IMR-90 (cell line): ENCODE measurements at regions not wholly inside any gene's neighbourhood (a gene's known extent, or its start where the extent isn't known, plus 50 kb on each side); places are given as distances from the start of the nearest gene placed in this dataset.

Experiments used
- BHLHE40 ChIP-seq: fragments of 150-350 bp; IDR thresholded peaks from 2 replicates; pipeline ENCODE4 v1.6.1; 2016; ENCODE audit warnings: mild to moderate bottlenecking, low read depth, low read length
- CEBPB ChIP-seq: IDR thresholded peaks from 2 replicates; pipeline ENCODE4 v1.6.1; 2012; ENCODE audit warnings: low read depth, low read length, improper control_type of control experiment
- CHD1 ChIP-seq: IDR thresholded peaks from 2 replicates; pipeline ENCODE4 v1.6.1; 2012; ENCODE audit warnings: low read depth, low read length, improper control_type of control experiment
- FOS ChIP-seq: fragments of 150-350 bp; IDR thresholded peaks from 2 replicates; pipeline ENCODE4 v1.6.1; 2016; ENCODE audit warnings: low read depth, low read length
- MAFK ChIP-seq: IDR thresholded peaks from 2 replicates; pipeline ENCODE4 v1.6.1; 2012; ENCODE audit warnings: low read depth, low read length, improper control_type of control experiment
- NFE2L2 ChIP-seq: fragments of 150-350 bp; IDR thresholded peaks from 2 replicates; pipeline ENCODE4 v1.6.1; 2016; ENCODE audit warnings: low read depth, mild to moderate bottlenecking, low read length
- POLR2A ChIP-seq: IDR thresholded peaks from 2 replicates; pipeline ENCODE4 v1.6.1; 2012; ENCODE audit warnings: mild to moderate bottlenecking, low read depth, low read length
- RAD21 ChIP-seq: IDR thresholded peaks from 2 replicates; pipeline ENCODE4 v1.6.1; 2012; ENCODE audit warnings: low read length, improper control_type of control experiment
- RCOR1 ChIP-seq: IDR thresholded peaks from 2 replicates; pipeline ENCODE4 v1.6.1; 2012; ENCODE audit warnings: mild to moderate bottlenecking, low read length, improper control_type of control experiment; ENCODE audit not compliant: insufficient replicate concordance
- SMC3 ChIP-seq: fragments of 150-350 bp; IDR thresholded peaks from 2 replicates; pipeline ENCODE4 v1.6.1; 2016; ENCODE audit warnings: low read depth, mild to moderate bottlenecking, antibody characterized with exemption, low read length, moderate library complexity
- TF ChIP-seq, protein P1 (sequence below): conservative IDR thresholded peaks from 2 replicates; pipeline ENCODE4 v1.5.1; 2012; ENCODE audit warnings: mild to moderate bottlenecking, low read depth, low read length, improper control_type of control experiment
- TF ChIP-seq, protein P2 (sequence below): fragments of 150-350 bp; IDR thresholded peaks from 2 replicates; pipeline ENCODE4 v1.6.1; 2016; ENCODE audit warnings: low read depth, mild to moderate bottlenecking, low read length, moderate library complexity, borderline replicate concordance
- TF ChIP-seq, protein P3 (sequence below): fragments of 150-350 bp; IDR thresholded peaks from 2 replicates; pipeline ENCODE4 v1.6.1; 2017; ENCODE audit warnings: mild to moderate bottlenecking, antibody characterized with exemption, low read length, low read depth

DNA sequence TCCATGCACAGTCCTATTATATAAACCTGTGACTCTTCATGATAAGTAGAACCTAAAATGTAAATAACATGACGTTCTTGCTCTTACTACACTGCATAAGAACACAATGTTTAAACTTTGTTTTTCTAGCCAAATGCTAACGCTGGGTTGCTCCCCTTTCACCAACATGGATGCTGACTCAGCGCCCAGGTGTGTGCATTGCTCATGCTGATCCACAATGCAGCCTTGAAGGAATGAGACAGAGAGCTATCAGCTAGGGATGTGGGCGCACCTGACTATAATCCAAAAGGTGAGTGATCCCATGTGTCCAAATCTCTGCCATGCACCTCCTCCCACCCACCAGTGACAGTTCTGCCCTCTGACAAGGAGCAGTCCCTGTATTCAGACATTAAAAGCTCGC lies 235.0 kb downstream of the IRS1 start:
- TF ChIP-seq, protein P1, sequence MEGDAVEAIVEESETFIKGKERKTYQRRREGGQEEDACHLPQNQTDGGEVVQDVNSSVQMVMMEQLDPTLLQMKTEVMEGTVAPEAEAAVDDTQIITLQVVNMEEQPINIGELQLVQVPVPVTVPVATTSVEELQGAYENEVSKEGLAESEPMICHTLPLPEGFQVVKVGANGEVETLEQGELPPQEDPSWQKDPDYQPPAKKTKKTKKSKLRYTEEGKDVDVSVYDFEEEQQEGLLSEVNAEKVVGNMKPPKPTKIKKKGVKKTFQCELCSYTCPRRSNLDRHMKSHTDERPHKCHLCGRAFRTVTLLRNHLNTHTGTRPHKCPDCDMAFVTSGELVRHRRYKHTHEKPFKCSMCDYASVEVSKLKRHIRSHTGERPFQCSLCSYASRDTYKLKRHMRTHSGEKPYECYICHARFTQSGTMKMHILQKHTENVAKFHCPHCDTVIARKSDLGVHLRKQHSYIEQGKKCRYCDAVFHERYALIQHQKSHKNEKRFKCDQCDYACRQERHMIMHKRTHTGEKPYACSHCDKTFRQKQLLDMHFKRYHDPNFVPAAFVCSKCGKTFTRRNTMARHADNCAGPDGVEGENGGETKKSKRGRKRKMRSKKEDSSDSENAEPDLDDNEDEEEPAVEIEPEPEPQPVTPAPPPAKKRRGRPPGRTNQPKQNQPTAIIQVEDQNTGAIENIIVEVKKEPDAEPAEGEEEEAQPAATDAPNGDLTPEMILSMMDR, result no peak
- TF ChIP-seq FOS (no peak), SMC3 (no peak), CEBPB (no peak), MAFK (peak; percentile 89), RCOR1 (no peak), RAD21 (no peak), POLR2A (no peak), CHD1 (no peak), NFE2L2 (no peak), BHLHE40 (no peak)
- TF ChIP-seq, protein P2, sequence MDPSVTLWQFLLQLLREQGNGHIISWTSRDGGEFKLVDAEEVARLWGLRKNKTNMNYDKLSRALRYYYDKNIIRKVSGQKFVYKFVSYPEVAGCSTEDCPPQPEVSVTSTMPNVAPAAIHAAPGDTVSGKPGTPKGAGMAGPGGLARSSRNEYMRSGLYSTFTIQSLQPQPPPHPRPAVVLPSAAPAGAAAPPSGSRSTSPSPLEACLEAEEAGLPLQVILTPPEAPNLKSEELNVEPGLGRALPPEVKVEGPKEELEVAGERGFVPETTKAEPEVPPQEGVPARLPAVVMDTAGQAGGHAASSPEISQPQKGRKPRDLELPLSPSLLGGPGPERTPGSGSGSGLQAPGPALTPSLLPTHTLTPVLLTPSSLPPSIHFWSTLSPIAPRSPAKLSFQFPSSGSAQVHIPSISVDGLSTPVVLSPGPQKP, result no peak
- TF ChIP-seq, protein P3, sequence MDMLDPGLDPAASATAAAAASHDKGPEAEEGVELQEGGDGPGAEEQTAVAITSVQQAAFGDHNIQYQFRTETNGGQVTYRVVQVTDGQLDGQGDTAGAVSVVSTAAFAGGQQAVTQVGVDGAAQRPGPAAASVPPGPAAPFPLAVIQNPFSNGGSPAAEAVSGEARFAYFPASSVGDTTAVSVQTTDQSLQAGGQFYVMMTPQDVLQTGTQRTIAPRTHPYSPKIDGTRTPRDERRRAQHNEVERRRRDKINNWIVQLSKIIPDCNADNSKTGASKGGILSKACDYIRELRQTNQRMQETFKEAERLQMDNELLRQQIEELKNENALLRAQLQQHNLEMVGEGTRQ, result no peak
